DND-41 (cell line): ENCODE measurements at regions not wholly inside any gene's neighbourhood (a gene's known extent, or its start where the extent isn't known, plus 50 kb on each side); places are given as distances from the start of the nearest gene placed in this dataset.

Experiments
- EZH2 ChIP-seq: IDR thresholded peaks from 3 replicates; pipeline ENCODE4 v1.6.1; 2012; ENCODE audit warnings: borderline replicate concordance, low read depth, mild to moderate bottlenecking, moderate library complexity, low read length, inconsistent platforms; ENCODE audit not compliant: severe bottlenecking
- TF ChIP-seq, protein P1 (sequence below): IDR thresholded peaks from 2 replicates; pipeline ENCODE4 v1.5.1; 2012; ENCODE audit warnings: borderline replicate concordance, low read length, moderate library complexity, mild to moderate bottlenecking; ENCODE audit not compliant: poor library complexity, severe bottlenecking; ENCODE audit errors: extremely low read depth

GRCh38 chr12:46686267-46686942 lies 139.4 kb downstream of the SLC38A4 start:
- TF ChIP-seq, protein P1, sequence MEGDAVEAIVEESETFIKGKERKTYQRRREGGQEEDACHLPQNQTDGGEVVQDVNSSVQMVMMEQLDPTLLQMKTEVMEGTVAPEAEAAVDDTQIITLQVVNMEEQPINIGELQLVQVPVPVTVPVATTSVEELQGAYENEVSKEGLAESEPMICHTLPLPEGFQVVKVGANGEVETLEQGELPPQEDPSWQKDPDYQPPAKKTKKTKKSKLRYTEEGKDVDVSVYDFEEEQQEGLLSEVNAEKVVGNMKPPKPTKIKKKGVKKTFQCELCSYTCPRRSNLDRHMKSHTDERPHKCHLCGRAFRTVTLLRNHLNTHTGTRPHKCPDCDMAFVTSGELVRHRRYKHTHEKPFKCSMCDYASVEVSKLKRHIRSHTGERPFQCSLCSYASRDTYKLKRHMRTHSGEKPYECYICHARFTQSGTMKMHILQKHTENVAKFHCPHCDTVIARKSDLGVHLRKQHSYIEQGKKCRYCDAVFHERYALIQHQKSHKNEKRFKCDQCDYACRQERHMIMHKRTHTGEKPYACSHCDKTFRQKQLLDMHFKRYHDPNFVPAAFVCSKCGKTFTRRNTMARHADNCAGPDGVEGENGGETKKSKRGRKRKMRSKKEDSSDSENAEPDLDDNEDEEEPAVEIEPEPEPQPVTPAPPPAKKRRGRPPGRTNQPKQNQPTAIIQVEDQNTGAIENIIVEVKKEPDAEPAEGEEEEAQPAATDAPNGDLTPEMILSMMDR = no peak
- TF ChIP-seq EZH2 = no peak
